GM18951 (cell line): ENCODE measurements at regions not wholly inside any gene's neighbourhood (a gene's known extent, or its start where the extent isn't known, plus 50 kb on each side); places are given as distances from the start of the nearest gene placed in this dataset.

Experiments used
- POLR2A ChIP-seq: IDR thresholded peaks from 4 replicates; pipeline ENCODE4 v1.6.1; 2011; ENCODE audit warnings: mild to moderate bottlenecking; ENCODE audit not compliant: insufficient read length, insufficient read depth; ENCODE audit errors: extremely low read depth
- in situ Hi-C: fragments of 300-500 bp; cut with MboI; formaldehyde crosslinking; loops from one replicate; pipeline ENCODE4 v1.12.0; 2022; ENCODE audit warnings: low sequenced_read_pairs, mixed read lengths, inconsistent platforms; ENCODE audit not compliant: unreplicated experiment

- no peak for TF ChIP-seq POLR2A
- in situ Hi-C loops, result no loop called here
Measured at GRCh38 chr18:42264497-42264896, 309.5 kb downstream of the PIK3C3 start.

- no peak for TF ChIP-seq POLR2A
- in situ Hi-C loops, result no loop called here
Measured at GRCh38 chr18:42268186-42268725, 313.2 kb downstream of the PIK3C3 start.

- TF ChIP-seq POLR2A, result no peak
- in situ Hi-C loops, result no loop called here
Measured at GRCh38 chr18:42268798-42269197, 313.8 kb downstream of the PIK3C3 start.

DNA sequence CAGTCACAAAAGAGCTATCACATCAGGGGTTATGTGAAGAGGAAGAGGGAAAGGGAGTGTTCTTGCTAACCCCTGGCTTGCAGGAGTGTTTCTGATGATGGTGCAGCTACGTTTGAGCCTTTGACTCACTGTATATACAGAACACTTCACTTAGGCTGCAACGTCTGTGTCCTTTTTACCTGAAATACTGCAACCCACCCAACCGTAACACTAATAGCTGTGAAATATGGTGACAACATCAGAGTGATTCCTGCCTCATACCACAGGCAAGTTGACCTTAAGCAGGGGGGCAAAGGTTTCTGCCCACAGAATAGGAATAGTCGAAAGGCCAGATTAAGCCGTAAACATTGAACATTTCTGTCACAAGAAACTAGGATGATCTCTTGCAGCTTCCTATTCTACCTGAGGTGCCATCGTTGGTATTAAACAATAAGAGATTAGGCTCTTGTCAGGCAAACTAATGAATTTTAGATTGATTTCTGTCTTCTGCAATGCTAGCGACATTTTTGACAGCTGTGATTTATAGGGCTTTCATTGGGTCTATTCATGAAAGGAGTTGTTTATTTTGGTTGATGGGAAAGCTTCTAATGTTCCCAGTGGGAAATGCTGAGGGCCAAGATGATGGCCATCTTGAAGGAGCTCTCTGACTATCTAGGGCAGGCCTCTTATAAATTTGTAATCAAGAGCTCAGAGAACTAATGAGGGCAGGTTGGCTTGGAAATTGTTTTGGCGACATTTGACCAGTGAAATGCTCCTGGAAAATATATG, 316.8 kb downstream of the PIK3C3 start:
- no peak for TF ChIP-seq POLR2A
- in situ Hi-C loops, result no loop called here

DNA sequence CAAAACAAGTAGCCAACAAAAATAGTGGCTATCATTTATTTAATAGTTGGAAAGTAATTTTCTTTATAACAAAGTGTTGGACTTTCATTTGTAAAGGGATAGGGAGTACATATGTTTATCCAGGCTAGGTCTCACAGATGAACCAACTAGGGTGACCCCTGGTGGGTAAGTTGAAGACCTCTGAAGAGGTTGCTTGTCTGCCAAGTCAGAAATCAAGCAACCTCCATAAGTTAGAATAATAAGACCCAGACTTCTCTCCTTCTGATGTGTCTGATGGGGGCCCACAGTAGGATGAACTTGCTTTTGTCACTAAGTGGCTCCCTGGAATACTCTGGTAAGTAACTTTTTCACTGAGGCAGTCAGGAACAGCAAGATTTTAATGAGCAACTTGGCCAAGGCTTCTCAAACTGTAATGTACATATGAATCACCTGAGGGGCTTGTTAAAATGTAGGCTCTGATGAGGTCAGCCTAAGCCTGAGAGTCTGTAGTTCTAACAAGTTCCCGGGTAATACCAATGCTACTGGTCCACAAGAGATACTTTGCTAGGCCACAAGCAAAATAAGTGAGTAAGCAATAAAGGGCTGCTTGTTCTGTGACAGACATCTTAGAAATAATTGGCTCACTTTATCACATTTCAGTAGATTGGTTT, 319.6 kb downstream of the PIK3C3 start:
- TF ChIP-seq POLR2A, result no peak
- in situ Hi-C loops, result loop anchor here (25.0 kb wide), 1 partner anchor 162 kb away; no protein-coding TSS in a partner anchor

GRCh38 chr18:42275138-42275535, 320.1 kb downstream of the PIK3C3 start:
- no peak for TF ChIP-seq POLR2A
- in situ Hi-C loops, result loop anchor here (25.0 kb wide), 1 partner anchor 163 kb away; no protein-coding TSS in a partner anchor

- TF ChIP-seq POLR2A, result no peak
Measured at GRCh38 chr18:42275949-42276730, 321.1 kb downstream of the PIK3C3 start.

DNA sequence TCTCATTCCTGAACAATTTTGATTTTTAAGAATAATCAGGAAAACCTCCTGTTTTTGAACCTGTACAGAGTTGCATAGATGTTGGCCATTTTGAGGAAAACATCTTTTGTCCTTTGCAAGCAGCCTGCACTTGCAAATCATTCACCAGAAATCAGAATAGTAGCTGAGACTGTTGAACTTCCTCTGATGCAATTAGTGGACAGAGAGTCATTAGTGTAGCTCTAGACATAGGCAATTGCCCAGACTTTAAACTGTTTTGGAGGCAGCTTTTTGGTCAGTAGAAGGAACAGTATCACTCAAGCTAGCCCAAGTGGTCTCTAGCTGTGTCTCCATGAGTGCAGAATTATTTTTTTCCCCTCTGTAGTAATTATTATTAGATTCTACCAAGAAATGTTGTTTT, 326.1 kb downstream of the PIK3C3 start:
- no peak for TF ChIP-seq POLR2A
- in situ Hi-C loops, result loop anchor here (25.0 kb wide), 1 partner anchor 169 kb away; no protein-coding TSS in a partner anchor

More at GRCh38 chr18:42275949-42276730, 321.1 kb downstream of the PIK3C3 start:
- in situ Hi-C loops, result loop anchor here (25.0 kb wide), 1 partner anchor 164 kb away; no protein-coding TSS in a partner anchor

GRCh38 chr18:42281851-42282250, 326.8 kb downstream of the PIK3C3 start:
- no peak for TF ChIP-seq POLR2A
- in situ Hi-C loops, result loop anchor here (25.0 kb wide), 1 partner anchor 170 kb away; no protein-coding TSS in a partner anchor

- in situ Hi-C loops, result loop anchor here (25.0 kb wide), 1 partner anchor 175 kb away; no protein-coding TSS in a partner anchor
- TF ChIP-seq POLR2A, result no peak
Measured at GRCh38 chr18:42287047-42287446, 332.0 kb downstream of the PIK3C3 start.

- no peak for TF ChIP-seq POLR2A
- in situ Hi-C loops, result loop anchor here (25.0 kb wide), 1 partner anchor 176 kb away; no protein-coding TSS in a partner anchor
Measured at GRCh38 chr18:42288129-42288528, 333.1 kb downstream of the PIK3C3 start.

DNA sequence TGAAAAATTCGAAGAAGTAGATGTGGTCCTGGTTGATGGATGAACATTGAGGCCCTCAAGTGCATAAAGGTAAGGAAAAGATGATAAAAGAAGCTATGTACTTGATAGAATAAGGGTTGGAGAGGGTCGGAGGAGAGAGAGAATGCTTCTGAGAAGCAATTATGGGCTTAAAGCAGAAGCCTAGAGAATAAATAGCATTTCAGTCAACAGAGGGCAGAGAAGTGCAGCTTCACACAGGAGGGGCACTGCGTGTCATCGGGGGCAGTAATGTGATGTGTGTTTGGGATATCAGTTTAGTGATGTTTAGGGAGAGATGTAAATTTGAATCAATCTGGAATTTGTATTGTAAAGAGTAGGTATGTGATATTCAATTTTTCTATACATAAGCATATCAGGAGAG, 334.5 kb downstream of the PIK3C3 start:
- in situ Hi-C loops, result loop anchor here (25.0 kb wide), 1 partner anchor 177 kb away; no protein-coding TSS in a partner anchor

More for the DNA sequence above, 334.5 kb downstream of the PIK3C3 start:
- no peak for TF ChIP-seq POLR2A
